ENCODE measurements at regions not wholly inside any gene's neighbourhood (a gene's known extent, or its start where the extent isn't known, plus 50 kb on each side); places are given as distances from the start of the nearest gene placed in this dataset.

DNA sequence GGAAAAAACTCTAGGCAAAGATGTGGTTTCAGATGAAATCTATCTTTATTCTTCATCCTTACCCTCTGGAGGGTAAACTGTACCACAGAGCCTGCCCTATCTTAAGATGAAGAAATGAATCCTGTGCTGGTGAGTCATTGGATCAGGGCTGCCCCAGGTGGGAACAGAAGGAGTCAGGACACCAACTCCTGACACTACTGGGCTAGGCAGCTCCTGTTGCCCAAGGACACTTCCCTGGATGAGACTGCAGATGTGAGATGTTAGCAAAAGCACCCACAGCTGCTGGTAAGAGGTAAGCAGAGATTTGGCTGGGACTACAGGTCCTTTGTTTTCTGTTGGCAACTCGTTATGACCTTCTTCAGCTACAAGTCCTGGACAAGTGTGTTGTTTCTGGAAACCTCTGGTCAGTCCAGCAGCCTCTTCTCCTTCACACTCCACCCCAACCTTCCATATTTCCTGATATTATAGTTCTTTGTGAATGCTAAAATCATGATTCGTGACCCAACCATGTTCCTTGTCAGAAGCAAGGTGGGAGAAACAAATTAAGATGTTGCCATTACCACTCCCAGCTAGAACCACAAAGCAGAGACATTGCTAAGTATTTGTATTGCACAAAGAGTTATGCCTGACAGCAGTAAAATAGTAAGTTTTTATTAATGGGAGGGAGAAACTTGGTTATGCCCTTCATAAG, 104.2 kb upstream of the TGFBR2 start:
- H3K9ac ChIP-seq (ENCODE audit: low read depth, low read length), result no peak overlapping the region
- no peak overlapping the region for H3K4me3 ChIP-seq (ENCODE audit: low read length)
- no peaks in the 10 kb centered on the region for H3K27me3 ChIP-seq (ENCODE audit: insufficient read depth, low read length)
- H3K27ac ChIP-seq (ENCODE audit: low read length), result no peak overlapping the region
- H3K4me1 ChIP-seq (ENCODE audit: insufficient read depth, low read length), result peaks cover 6% of the 10 kb centered on the region
- H3K9me3 ChIP-seq (ENCODE audit: insufficient read depth, low read depth, low read length), result no peaks in the 10 kb centered on the region
- no peaks in the 10 kb centered on the region for H3K36me3 ChIP-seq (ENCODE audit: insufficient read depth, low read depth, low read length)

GRCh38 chr3:30502742-30503073, 103.7 kb upstream of the TGFBR2 start:
- Histone ChIP-seq H3K27me3 (ENCODE audit: insufficient read depth, low read length) (no peaks in the 10 kb centered on the region), H3K4me3 (ENCODE audit: low read length) (no peak overlapping the region), H3K27ac (ENCODE audit: low read length) (no peak overlapping the region), H3K4me1 (ENCODE audit: insufficient read depth, low read length) (peaks cover 6% of the 10 kb centered on the region), H3K9ac (ENCODE audit: low read depth, low read length) (no peak overlapping the region), H3K36me3 (ENCODE audit: insufficient read depth, low read depth, low read length) (no peaks in the 10 kb centered on the region), H3K9me3 (ENCODE audit: insufficient read depth, low read depth, low read length) (no peaks in the 10 kb centered on the region)

DNA sequence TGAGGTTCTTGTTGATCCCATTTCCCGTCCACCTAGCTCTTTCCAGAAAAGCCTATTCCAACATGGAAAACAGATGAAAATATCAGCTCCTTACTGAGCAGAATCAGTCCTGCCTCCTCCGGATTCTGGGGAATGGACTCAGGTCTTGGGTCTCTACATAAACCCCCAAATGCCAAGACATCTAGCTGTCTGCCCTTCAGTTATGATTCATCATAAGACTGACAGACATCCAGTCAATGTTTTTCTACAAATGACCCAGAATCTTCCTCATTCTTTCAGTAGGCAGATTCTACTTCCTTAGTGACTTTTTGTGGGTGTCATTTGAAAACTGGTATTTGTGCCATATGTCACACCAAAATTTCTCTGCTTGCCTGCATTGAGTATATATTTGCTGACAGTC, 103.0 kb upstream of the TGFBR2 start:
- Histone ChIP-seq H3K36me3 (ENCODE audit: insufficient read depth, low read depth, low read length) (no peaks in the 10 kb centered on the region), H3K4me1 (ENCODE audit: insufficient read depth, low read length) (peaks cover 6% of the 10 kb centered on the region), H3K9me3 (ENCODE audit: insufficient read depth, low read depth, low read length) (no peaks in the 10 kb centered on the region), H3K9ac (ENCODE audit: low read depth, low read length) (no peak overlapping the region), H3K27ac (ENCODE audit: low read length) (no peak overlapping the region), H3K27me3 (ENCODE audit: insufficient read depth, low read length) (no peaks in the 10 kb centered on the region), H3K4me3 (ENCODE audit: low read length) (no peak overlapping the region)

DNA sequence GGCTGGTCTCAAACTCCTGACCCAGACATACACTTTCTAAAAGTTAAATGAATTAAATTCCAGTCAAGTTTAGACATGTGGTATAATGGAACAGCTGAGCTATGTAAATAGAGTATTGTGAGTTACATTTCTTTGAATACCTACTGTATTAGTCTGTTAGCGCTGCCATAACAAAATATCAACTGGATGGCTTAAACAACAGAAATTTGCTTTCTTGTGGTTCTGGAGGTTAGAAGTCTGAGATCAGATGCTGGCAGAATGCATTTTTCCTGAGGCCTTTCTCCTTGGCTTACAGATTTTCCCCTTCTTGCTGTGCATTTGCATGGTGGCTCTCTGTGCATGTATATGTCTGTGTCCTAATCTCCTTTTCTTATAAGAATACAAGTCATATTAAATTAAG, 101.5 kb upstream of the TGFBR2 start:
- Histone ChIP-seq H3K36me3 (ENCODE audit: insufficient read depth, low read depth, low read length) (no peaks in the 10 kb centered on the region), H3K27ac (ENCODE audit: low read length) (no peak overlapping the region), H3K4me1 (ENCODE audit: insufficient read depth, low read length) (peaks cover 6% of the 10 kb centered on the region; the same call in 1 of the 2 replicates), H3K4me3 (ENCODE audit: low read length) (no peak overlapping the region), H3K27me3 (ENCODE audit: insufficient read depth, low read length) (no peaks in the 10 kb centered on the region), H3K9me3 (ENCODE audit: insufficient read depth, low read depth, low read length) (no peaks in the 10 kb centered on the region), H3K9ac (ENCODE audit: low read depth, low read length) (no peak overlapping the region)

GRCh38 chr3:30505866-30506520, 100.4 kb upstream of the TGFBR2 start:
- Histone ChIP-seq H3K27me3 (ENCODE audit: insufficient read depth, low read length) (no peaks in the 10 kb centered on the region), H3K9me3 (ENCODE audit: insufficient read depth, low read depth, low read length) (no peaks in the 10 kb centered on the region), H3K36me3 (ENCODE audit: insufficient read depth, low read depth, low read length) (no peaks in the 10 kb centered on the region), H3K27ac (ENCODE audit: low read length) (no peak overlapping the region), H3K9ac (ENCODE audit: low read depth, low read length) (no peak overlapping the region), H3K4me3 (ENCODE audit: low read length) (no peak overlapping the region), H3K4me1 (ENCODE audit: insufficient read depth, low read length) (peaks cover 6% of the 10 kb centered on the region; the same call in 1 of the 2 replicates)

DNA sequence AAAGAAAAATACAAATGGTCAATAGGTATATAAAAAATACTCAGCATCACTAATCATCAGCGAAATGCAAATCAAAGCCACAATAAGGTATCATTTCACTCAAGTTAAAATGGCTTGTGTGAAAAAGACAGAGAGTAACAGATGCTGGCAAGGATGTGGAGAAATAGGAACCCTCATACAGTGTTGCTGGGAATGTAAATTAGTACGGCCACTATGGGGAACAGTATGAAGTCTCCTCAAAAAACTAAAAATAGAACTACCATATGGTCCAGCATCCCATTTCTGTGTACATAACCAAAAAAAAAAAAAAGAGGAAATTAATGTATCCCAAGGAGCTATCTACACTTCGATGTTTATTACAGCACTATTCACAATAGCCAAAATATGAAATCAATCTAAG, 98.1 kb upstream of the TGFBR2 start:
- H3K36me3 ChIP-seq (ENCODE audit: insufficient read depth, low read depth, low read length), result no peaks in the 10 kb centered on the region
- peaks cover 6% of the 10 kb centered on the region; the same call in 1 of the 2 replicates for H3K4me1 ChIP-seq (ENCODE audit: insufficient read depth, low read length)
- H3K4me3 ChIP-seq (ENCODE audit: low read length), result no peak overlapping the region
- no peak overlapping the region for H3K27ac ChIP-seq (ENCODE audit: low read length)
- H3K9me3 ChIP-seq (ENCODE audit: insufficient read depth, low read depth, low read length), result no peaks in the 10 kb centered on the region
- H3K9ac ChIP-seq (ENCODE audit: low read depth, low read length), result no peak overlapping the region
- no peaks in the 10 kb centered on the region for H3K27me3 ChIP-seq (ENCODE audit: insufficient read depth, low read length)

DNA sequence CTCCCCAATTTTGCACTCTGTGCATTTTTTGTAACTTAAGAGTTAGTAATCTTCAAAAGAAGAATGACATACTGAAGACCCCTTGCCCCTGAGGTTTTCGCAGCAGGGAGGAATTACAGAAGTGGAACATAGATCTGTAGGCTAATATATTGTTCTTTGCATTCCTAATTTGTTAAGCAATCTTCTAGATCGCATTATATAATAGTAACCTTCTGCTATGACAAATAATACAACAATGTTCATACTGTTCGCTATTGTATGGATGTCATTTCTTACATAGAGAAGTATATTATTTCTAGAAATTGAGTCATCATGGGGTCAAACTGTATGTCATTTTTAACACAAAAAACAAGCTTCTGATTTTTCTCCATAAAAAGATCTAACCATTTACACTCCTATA, 95.8 kb upstream of the TGFBR2 start:
- Histone ChIP-seq H3K27ac (ENCODE audit: low read length) (no peak overlapping the region), H3K4me1 (ENCODE audit: insufficient read depth, low read length) (peaks cover 1% of the 10 kb centered on the region), H3K9me3 (ENCODE audit: insufficient read depth, low read depth, low read length) (no peaks in the 10 kb centered on the region), H3K36me3 (ENCODE audit: insufficient read depth, low read depth, low read length) (no peaks in the 10 kb centered on the region), H3K9ac (ENCODE audit: low read depth, low read length) (no peak overlapping the region), H3K4me3 (ENCODE audit: low read length) (no peak overlapping the region), H3K27me3 (ENCODE audit: insufficient read depth, low read length) (no peaks in the 10 kb centered on the region)

DNA sequence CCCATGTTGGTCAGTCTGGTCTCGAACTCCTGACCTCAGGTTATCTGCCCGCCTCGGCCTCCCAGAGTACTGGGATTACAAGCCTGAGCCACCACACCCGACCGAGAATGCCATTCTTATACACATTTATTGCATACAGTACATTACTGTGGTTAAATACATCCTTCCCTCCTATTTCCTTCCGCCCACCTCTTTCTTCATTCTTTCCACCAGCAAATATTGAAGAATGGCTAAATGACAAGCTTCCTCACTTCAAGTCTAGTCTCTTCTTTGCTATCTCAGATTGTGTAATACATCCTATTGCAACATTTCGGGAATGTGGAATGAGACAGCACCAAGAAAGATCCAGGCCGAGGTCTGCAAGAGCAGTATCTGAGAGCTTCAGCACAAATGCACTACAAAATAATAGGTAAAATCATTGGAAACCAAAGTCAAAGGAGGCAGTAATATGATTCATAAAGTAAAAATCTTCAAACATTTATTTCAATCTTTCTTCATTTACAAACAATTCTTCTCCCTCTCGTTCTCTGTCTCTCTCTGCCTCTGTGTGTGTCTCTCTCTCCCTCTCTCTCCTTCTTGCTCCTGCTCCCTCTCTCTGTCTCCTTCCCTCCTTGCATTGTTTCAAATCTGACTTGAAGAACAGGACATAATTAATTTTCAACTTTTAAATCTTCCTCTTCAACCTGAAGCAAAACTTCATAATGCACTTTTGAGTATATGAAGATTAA, 94.7 kb upstream of the TGFBR2 start:
- H3K4me3 ChIP-seq (ENCODE audit: low read length), result no peak overlapping the region
- H3K36me3 ChIP-seq (ENCODE audit: insufficient read depth, low read depth, low read length), result no peaks in the 10 kb centered on the region
- H3K4me1 ChIP-seq (ENCODE audit: insufficient read depth, low read length), result no peaks in the 10 kb centered on the region; the same call in 1 of the 2 replicates
- H3K9me3 ChIP-seq (ENCODE audit: insufficient read depth, low read depth, low read length), result no peaks in the 10 kb centered on the region
- H3K9ac ChIP-seq (ENCODE audit: low read depth, low read length), result no peak overlapping the region
- no peak overlapping the region for H3K27ac ChIP-seq (ENCODE audit: low read length)
- no peaks in the 10 kb centered on the region for H3K27me3 ChIP-seq (ENCODE audit: insufficient read depth, low read length)

DNA sequence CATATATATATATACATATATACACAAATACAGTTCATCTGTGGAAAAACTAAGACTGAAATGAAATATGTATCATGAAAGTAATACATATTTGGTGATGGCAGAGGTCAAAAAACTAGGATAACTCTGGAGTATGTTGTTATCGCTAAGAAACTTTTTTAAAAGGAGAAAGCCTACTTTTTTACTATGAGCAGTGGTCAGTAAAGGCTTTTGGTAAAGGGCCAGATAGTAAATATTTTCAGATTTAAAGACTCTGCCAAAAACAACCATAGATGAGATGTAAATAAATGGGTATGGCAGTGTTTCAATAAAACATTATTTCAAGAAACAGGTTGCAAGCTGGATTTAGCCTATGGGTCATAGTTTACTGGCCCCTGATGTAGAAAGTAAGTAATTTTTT, 93.8 kb upstream of the TGFBR2 start:
- H3K4me1 ChIP-seq (ENCODE audit: insufficient read depth, low read length), result no peaks in the 10 kb centered on the region; the same call in 1 of the 2 replicates
- no peak overlapping the region for H3K4me3 ChIP-seq (ENCODE audit: low read length)
- no peaks in the 10 kb centered on the region for H3K27me3 ChIP-seq (ENCODE audit: insufficient read depth, low read length)
- no peaks in the 10 kb centered on the region for H3K9me3 ChIP-seq (ENCODE audit: insufficient read depth, low read depth, low read length)
- no peaks in the 10 kb centered on the region for H3K36me3 ChIP-seq (ENCODE audit: insufficient read depth, low read depth, low read length)
- H3K27ac ChIP-seq (ENCODE audit: low read length), result no peak overlapping the region
- H3K9ac ChIP-seq (ENCODE audit: low read depth, low read length), result no peak overlapping the region

- no peaks in the 10 kb centered on the region for H3K27me3 ChIP-seq (ENCODE audit: insufficient read depth, low read length)
- no peak overlapping the region; the same call in 1 of the 2 replicates for H3K4me3 ChIP-seq (ENCODE audit: low read length)
- no peak overlapping the region for H3K27ac ChIP-seq (ENCODE audit: low read length)
- H3K4me1 ChIP-seq (ENCODE audit: insufficient read depth, low read length), result no peaks in the 10 kb centered on the region; the same call in 1 of the 2 replicates
- H3K9ac ChIP-seq (ENCODE audit: low read depth, low read length), result no peak overlapping the region
- H3K9me3 ChIP-seq (ENCODE audit: insufficient read depth, low read depth, low read length), result no peaks in the 10 kb centered on the region
- no peaks in the 10 kb centered on the region for H3K36me3 ChIP-seq (ENCODE audit: insufficient read depth, low read depth, low read length)
Observed at GRCh38 chr3:30513374-30514152, 92.8 kb upstream of the TGFBR2 start.

- Histone ChIP-seq H3K36me3 (ENCODE audit: insufficient read depth, low read depth, low read length) (no peaks in the 10 kb centered on the region), H3K4me3 (ENCODE audit: low read length) (no peak overlapping the region), H3K9ac (ENCODE audit: low read depth, low read length) (no peak overlapping the region), H3K27me3 (ENCODE audit: insufficient read depth, low read length) (no peaks in the 10 kb centered on the region), H3K27ac (ENCODE audit: low read length) (no peak overlapping the region), H3K9me3 (ENCODE audit: insufficient read depth, low read depth, low read length) (no peaks in the 10 kb centered on the region), H3K4me1 (ENCODE audit: insufficient read depth, low read length) (no peaks in the 10 kb centered on the region; the same call in 1 of the 2 replicates)
Observed at GRCh38 chr3:30516238-30516637, 90.2 kb upstream of the TGFBR2 start.
